ENCODE measurements at regions not wholly inside any gene's neighbourhood (a gene's known extent, or its start where the extent isn't known, plus 50 kb on each side); places are given as distances from the start of the nearest gene placed in this dataset.
A peak's percentile ranks its signal among the peaks of the same experiment; 100 is the strongest.
"Not testable (repeated sequence)": the region's sequence is repeated elsewhere in the genome, so short reads cannot be mapped to it uniquely, and the experiment has no call there.

DNA sequence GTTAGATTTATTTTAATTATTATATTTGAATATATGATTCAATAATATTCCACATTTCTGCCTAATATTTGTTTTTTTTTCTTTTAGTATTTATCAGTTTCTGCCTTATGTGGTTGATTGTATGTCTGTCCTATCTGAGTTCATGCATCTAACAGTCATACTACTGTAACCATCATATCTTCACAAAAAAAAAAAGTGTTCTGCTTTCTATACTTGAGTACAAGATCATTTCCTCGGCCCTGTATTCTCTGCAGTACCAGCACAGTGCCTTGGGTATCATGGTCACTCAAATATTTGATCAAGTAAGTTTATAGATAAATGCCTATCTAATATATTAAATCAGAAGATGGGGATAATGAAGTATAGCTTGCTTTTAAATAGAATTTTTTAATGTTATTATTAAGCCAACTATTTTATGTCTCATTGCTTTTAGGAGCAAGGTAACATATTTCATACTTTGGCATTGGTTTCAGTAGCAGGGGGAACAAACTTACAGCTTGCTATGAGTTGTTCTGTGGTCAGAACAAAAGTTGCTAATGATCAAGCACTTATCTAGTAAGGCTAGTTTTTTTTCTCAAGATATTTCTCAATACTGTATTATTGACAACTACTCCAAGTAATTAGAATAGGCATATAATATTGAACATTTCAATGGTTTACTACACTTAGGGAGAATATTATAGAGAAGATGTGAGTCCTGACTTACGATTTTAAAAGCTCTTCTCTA is 290.5 kb upstream of the FBXO33 start:
- no peak for DNase-seq

DNA sequence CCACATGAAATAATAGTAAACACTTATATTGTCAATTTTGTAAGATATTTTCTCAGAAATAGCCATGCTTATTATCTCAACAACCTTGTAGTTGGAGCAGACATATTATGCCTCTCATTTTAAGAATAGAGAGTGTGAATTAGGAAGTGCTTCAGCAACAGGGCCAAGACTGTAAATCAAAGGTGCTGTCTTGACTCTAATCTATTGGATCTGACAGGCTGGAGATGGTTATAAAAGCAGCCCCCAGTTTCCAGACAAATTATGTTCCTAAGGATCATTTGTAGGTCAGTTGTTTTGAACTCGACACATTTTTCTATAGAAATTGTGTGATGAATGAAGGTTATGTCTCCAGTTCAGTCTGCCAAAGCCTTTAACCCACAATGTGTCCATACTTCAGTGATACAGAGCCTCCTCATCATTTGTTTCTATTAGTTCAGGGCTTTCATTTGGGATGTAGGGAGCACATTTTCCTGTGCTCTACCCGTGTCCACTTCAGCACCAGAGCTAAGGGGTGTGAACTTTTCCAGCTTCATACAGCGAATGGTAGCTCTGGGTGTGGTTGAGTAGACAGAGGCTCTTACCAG is 284.8 kb upstream of the FBXO33 start:
- no peak for DNase-seq

DNA sequence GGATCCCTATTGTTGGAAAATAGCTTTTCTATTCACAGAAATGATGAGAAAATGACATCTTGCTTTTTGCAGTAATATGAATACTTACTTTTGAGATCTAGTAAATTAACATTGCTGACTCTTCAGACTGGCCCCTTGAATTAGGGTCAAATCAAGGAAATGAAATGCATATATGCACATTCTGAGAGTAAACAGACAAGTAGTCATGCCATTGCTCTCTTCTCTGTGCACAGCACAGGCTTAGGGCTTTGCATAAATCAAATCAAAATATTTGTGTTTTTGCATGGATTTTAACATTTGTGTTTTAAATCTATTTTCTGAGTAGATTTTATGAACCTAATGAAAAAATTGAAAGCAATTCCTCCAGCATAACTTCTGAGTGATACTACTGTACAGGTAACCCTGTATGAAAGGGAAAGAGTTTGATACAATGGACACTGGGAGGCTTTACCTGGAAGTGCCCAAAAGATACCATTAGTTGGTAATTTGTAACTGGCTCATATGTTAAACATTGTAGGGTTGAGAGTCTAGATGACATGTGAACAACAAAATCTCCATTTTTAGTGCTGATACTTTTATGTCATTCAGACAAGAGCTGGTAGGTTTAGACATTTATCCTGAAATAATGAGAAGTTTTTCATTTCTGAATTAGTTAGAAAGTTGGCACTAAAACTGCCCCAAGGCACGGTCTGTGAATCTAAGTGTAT is 280.2 kb upstream of the FBXO33 start:
- DNase-seq, result no peak

DNA sequence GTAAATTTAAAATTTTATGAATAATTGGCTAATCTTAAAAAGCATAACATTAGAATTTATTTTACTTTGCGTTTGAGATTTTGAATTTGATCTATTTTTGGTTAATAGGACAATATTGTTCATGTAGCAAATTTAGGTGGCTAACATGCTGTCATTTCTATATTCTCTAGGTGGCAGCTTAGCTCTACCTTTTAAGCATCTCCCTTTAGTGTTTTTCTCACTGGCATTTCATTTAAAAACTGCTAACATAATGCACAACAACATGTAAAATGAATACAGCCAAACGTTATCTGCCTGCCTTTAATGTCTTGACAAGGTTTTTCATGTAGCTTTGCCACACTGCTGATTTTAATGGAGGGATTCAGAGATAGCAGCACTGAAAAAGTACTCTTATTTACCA is 272.4 kb upstream of the FBXO33 start:
- DNase-seq, result no peak

DNA sequence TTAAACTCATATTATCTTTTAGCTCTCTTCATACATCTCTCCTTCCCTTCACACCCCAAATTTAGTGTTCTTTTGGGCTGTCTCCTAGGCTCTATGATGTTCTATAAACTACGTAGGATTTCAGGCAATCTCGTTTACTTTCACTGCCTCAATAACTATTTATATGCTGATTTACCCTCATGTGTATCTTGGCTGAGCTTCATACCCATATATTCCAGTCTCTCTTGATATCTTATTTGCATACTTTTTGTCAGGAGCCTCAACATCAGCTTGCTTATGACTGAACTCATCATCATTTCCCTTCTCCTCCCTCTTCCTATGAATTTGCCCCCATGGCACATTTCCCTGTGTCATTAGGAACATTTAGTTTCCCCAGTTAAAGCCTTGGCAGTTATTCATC is 262.1 kb upstream of the FBXO33 start:
- no peak for DNase-seq

DNA sequence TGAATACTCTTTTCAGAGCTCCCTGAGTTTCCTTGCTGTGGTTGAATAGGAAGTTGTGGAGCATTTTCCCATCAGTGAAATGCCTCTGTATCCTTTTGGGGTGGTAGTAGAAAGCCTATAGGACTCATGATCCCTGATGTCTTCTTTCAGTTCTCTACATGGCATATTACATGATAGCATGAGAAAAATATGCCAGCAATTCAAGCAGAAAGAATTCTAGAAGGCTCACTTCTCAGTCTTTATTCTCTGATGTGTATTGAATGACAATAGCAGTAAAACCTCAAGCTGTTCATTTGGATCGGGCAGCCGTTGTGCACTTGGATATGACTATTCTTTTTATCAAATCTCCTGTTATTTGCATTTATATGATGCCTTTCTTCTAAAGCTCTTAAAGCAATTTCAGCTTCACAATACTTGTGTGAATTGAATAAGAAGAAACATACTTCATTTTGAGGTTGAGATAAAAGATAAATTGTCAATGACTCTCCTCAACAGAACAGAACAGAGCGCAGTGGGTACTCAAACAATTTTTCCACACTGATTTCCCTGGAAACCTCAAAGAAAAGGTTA is 251.5 kb upstream of the FBXO33 start:
- peak; percentile 30 for DNase-seq

DNA sequence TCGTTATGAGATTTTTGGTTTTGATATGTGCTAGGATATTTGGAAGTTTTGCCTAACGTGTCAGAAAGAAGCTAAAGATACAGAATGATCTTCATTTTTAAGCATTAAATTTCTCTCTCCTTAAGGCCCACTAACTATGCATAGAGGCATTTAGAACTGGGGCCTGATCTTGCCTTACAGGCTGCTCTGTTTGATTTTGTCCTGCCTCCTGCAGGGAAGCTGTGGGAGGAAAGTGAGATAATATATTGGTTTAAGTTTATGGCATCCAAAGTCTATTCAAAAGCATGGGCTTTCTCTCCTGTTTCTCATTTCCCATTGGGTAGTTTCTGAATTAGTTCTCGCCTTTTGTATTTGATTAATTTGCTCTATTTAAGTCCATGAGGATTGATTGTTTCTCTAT is 250.3 kb upstream of the FBXO33 start:
- no peak for DNase-seq

DNA sequence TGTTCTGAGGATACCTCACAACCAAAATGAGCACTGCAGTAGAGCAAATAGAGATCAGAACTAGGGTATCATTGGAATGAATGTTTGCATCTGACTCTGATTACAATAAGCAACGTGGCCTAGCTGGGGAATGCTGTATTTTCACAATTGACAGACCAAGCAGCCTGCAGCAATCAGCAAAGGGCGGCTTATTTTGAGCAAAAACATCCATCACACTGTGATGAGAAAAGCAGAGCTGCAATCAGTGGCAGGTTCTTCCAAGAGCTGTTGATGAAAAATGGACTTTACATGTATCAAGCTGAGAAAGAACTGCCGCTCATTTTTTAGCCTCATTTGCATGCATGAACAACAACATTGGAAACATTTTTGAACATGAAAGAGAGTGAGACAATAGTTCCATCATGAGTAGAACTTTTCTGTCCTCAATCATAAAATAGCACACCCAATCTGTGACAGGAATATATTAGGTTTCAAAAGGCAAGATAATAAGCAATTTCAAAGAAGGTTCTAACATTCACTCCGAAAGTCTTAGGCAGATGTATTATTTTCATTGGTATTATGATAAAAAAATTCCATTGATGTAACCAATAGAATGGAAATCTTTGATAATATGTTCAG is 249.7 kb upstream of the FBXO33 start:
- no peak for DNase-seq

DNA sequence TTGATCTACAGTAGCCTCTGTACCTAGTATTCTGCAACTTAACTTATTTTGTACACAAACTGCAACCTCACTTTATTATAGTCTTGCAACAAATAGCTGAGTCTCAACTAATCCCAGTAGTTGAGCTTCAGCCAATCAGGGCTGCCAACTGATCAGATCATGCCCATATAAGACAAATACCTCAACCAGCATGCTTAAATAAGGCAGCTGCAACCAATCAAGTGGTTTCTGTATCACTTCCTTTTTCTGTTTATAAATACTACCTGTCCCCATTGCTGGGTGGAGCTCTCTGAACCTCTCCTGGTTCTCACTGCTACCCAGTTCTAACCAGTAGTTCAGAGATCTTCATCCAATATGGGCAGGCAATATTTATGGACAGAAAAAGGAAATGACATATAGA is 248.5 kb upstream of the FBXO33 start:
- no peak for DNase-seq

DNA sequence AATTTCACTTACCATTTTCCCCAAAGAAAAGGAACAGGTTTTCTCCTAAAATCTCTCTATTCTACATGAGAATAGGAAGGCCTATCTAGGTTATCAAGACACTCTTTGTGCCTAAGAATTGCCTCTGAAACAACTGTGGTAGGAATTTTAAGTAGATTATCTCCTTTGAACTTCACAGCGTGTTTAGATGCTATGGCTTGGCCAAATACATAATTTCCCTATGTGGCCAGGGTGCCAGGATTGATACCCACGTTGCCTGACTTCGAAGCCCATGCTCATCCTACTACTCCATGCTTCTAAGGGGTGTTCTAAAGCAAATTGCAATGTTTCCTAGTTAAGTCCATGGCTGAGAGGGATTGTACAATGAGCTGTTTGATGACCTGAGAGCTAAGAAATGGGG is 241.5 kb upstream of the FBXO33 start:
- DNase-seq, result no peak

DNA sequence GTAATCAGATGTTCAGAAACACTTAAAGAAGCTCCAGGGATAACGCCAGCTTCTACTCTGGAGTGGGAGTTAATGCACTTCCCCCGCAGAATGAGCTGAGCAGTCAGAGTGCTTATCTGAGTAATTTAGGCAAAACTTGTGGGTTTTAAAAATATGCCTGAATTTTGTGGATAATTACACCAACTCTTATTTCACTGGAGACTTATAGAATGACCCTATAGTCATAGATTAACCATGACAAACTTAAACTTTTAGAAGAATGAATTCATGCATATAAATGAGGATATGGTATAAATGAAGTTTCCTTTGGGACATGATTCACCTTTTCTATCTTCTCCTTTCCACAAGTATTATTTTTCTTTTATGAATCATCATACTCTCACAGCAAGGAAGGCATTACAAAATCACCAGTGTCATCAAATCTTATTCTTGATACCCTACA is 241.1 kb upstream of the FBXO33 start:
- DNase-seq, result peak; percentile 84

DNA sequence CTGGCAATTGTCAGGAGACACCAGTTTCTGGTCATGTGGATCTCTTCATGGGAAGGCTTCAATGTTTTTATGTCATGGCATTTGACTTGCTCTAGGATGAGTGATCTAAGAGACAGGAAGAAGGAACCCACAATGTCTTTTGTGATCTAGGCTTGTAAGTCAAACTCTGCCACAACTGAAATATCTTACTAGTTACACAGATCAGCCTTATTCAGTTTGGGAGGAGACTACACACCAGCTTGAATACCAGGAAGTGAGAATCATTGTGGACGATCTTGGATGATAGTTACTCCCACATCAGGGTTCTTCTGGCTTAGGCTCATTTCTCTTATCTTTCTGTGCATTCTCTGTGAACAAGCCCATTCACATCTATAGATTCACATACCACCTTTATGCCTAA is 236.2 kb upstream of the FBXO33 start:
- DNase-seq, result no peak

DNA sequence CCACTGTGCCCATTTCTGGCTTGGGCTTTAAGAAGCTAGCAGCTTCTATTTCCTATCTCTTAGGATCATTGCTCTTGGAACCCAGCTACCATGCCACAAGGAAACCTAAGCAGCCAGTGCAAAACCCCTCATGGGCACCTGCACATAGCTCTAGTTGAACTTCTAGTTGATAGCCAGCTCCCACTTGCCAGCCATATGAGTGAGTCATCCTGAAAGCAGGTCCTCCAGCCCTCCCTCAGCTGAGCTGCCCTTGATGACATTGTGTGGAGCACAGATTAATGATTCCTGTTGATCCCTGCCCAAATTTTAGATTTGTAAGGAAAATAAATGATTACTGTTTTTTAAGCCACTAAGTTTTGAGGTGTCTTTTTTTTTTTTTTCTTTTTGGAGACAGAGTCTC is 234.2 kb upstream of the FBXO33 start:
- DNase-seq, result peak; percentile 30

DNA sequence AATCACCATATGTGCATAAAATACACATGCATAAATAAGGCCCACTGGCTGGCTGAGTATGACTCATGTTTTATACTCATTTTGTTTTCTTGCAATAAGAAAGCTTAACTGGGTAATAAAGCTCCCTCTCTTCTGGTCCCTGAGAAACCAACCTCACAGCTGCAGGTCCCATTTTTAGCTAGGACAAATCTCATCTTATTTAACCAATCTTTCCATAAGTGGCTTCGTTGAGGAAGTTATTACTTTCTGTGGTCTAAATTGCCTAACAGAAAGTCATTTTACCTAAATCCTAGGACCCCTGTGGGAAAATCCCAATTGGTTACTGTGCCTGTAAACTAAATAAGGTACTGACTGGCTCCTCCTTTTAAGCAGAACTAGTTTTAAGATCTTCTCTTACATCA is 232.8 kb upstream of the FBXO33 start:
- no peak for DNase-seq

DNA sequence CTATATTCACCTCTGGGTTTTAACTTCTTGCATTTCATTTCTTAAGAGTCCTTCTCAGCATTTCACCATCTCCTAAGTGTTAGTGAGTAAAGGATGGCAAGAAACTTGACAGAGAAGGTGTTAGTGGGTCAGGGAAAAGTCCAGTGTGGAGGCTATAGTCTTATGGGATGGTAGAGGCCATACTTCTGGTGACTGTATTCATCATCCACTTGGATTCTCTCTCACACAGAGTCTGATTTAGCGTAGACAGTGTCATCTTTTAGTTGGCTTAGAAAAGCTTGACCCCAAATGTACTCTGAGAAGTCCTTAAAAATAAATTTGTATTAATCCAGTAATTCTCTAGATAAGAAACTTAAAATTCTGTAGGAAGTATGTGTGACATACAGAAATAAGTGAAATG is 232.4 kb upstream of the FBXO33 start:
- DNase-seq, result no peak

DNA sequence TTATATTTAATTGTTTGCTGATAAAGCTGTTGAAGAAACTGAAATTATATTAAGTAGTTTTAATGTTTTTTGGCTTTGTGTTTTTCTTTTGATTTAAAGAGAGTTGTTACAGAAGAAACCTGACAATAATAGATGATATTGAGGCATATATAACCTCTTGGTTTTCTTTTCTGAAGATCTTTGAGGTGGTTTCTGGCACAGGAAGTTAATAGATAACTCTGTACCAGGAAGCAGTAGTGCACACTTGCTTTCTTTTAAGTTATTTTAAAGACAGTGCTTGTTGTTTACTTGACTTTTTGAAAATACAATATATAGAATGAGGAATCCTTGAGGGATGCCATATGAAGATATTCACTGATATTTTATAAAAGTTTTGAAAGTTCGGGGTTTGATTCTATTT is 209.0 kb upstream of the FBXO33 start:
- DNase-seq, result no peak

DNA sequence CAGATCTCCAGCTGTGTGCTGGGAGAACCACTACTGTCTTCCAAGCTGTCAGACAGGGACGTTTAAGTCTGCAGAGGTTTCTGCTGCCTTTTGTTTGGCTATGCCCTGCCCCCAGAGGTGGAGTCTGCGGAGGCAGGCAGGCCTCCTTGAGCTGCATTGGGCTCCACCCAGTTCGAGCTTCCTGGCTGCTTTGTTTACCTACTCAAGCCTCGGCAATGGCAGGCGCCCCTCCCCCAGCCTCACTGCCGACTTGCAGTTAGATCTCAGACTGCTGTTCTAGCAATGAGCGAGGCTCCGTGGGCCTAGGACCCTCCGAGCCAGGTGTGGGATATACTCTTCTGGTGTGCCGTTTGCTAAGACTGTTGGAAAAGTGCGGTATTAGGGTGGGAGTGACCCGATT is 206.8 kb upstream of the FBXO33 start:
- not testable (repeated sequence) for DNase-seq

DNA sequence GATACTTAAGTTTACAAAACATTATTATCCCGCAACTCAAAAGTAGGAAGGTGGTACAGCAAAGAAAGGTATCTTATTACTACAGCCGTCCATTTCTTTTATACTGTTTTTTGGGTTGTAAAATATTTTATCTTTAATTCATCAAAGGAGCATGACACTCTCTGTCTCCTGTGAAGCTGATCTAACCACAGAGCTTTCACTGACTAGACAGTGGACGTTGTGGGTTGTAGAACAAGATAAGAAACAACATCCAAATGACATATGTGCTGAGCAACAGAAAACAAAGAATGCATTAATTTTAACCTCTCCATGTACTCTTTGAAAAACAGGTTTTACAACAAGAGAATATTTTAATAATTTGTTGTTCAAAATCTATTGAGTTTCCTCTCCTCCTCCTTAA is 195.9 kb upstream of the FBXO33 start:
- DNase-seq, result no peak

DNA sequence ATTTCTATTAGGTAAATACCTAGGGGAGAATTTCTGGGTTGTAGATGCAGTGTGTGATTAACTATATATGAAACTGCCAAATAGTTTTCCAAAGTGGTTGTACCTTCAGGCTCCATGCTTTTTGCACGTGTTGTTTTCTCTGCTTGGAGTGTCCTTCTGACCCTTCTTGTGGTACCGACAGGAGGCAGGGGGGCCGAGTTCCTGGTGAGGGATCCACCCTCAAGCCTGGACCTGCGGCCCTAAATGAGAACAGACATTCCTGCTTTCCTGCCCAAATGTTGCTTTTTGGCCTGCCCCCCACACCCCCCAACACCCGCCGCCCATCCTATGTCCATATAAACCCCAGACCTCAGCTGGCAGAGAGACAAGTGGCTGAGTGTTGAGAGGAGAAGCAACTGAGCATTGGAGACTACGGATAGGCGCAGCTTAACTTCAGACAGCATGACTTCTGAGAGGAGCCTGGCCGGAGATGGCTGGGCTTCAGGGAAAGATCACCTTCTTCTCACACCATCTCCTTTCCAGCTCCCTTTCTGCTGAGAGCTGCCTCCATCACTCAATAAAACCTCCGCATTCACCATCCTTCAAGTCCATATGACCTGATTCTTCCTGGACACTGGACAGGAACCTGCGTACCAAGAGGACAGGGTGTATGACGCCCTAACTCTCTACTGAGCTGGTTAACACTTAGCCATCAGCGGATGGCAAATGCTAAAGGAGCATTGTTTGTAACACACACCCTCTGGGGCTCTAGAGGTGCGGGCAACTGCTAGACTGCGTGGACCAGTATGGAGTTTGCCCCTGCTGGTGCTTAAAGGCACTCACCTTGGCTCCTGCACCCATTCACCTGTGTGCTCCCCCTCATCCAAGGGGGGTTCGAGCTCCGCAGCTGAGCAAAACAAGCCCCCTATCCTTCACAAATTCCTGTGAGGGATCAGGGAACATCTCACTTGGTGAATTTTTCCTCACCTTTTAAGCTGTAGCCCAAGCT is 194.7 kb upstream of the FBXO33 start:
- no peak for DNase-seq

DNA sequence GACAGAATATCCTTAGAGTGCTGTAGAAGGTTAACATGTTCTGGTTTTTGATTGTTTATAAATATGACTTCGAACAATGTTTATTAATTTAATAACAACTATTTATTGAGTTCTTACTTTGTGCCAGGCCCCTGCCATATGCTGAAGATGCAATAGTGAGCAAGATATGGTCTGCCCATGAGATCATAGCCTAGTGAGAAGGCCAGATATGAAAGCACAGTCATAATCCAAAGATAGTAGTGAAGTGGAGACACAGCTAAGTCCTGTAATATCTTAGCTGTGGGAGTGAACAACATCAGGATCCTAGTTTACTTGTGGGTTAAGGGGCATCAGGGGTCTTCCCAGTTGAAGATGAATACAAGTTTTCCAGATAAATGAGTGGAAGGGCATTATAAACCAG is 189.4 kb upstream of the FBXO33 start:
- DNase-seq, result no peak

DNA sequence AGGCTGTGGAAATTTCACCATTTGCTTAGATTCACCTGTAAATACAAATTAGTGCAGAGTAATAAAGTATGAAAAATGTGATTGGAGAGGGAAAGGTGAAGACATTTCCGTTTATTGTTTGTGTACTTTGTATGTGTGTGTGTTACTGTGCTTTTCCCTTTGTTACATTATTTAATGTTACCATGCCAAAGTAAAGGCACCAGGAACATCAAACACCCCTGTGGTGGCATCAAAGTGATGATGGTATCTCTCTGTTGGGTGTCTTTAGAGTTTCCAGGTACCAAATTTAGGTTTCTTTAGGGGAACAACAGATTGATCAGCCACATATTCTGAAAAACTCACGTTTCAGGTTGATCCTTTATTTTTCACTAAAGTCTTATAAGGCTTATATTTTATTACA is 189.0 kb upstream of the FBXO33 start:
- DNase-seq, result no peak

DNA sequence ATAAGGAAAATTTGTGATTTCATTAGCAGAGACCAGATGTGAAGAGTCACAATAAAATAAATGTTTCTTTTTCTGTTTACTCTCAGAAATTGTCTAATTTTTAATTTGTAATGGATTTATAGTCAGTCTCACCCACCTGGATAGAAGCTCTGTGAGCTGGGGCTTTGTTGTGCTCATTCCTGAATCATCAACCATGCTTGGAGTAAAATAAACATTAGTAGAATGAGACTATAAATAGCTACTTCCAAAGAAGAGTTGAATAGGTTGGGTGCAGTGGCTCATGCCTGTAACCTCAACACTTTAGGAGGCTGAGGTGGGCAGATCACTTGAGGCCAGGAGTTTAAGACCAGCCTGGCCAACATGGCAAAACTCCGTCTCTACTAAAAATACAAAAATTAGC is 185.3 kb upstream of the FBXO33 start:
- peak; percentile 61 for DNase-seq

Data from kidney glomerular epithelial cell (primary cell).